ENCODE measurements at regions not wholly inside any gene's neighbourhood (a gene's known extent, or its start where the extent isn't known, plus 50 kb on each side); places are given as distances from the start of the nearest gene placed in this dataset.

DNA sequence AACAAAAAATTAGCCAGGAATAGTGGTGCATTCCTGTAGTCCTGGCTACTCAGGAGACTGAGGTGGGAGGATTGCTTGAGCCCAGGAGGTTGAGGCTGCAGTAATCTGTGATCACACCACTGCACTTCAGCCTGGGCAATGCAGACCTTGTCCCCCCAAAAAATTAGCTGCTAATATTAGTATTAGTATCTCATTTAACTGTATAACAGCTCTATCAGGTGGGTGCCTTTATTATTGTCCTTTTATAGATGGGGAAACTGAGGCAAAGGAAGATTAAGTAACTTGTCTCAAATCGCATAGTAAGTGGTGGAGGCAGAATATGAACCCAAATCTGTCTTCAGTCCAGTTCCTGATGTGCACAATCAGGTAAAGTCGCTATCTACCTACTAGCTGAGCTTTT lies 142.3 kb upstream of the CRY1 start:
- TF ChIP-seq, protein P1, sequence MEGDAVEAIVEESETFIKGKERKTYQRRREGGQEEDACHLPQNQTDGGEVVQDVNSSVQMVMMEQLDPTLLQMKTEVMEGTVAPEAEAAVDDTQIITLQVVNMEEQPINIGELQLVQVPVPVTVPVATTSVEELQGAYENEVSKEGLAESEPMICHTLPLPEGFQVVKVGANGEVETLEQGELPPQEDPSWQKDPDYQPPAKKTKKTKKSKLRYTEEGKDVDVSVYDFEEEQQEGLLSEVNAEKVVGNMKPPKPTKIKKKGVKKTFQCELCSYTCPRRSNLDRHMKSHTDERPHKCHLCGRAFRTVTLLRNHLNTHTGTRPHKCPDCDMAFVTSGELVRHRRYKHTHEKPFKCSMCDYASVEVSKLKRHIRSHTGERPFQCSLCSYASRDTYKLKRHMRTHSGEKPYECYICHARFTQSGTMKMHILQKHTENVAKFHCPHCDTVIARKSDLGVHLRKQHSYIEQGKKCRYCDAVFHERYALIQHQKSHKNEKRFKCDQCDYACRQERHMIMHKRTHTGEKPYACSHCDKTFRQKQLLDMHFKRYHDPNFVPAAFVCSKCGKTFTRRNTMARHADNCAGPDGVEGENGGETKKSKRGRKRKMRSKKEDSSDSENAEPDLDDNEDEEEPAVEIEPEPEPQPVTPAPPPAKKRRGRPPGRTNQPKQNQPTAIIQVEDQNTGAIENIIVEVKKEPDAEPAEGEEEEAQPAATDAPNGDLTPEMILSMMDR (IDR thresholded peaks at IDR 0.05), result no peak
- no peak for TF ChIP-seq POLR2A (IDR thresholded peaks at IDR 0.05)

All from Peyer's patch (tissue), 4 donors.